AG04449 (cell line): ENCODE measurements at regions not wholly inside any gene's neighbourhood (a gene's known extent, or its start where the extent isn't known, plus 50 kb on each side); places are given as distances from the start of the nearest gene placed in this dataset.

ENCODE experiments used
- CTCF ChIA-PET: fragments of 350-600 bp; formaldehyde crosslinking; extraction: SDS; loops from one replicate; lab custom pipeline; 2021; ENCODE audit warnings: antibody characterized with exemption; lab: Yijun Ruan, JAX
- POLR2A ChIA-PET: fragments of 400-600, 350-600 bp; formaldehyde crosslinking; extraction: SDS; loops from one replicate; lab custom pipeline; 2020; ENCODE audit warnings: antibody characterized with exemption, inconsistent platforms; lab: Yijun Ruan, JAX
- DNase-seq: peaks from one replicate; pipeline ENCODE4 v3.0.0-alpha.2; 2010; ENCODE audit warnings: low read depth, low spot score
- H3K4me3 ChIP-seq: 2 replicates; pipeline ENCODE4 v1.5.1; 2011; ENCODE audit warnings: low read depth, mild to moderate bottlenecking, control low read depth, low read length
- TF ChIP-seq, protein P1 (sequence below): IDR thresholded peaks from one replicate; pipeline ENCODE4 v1.5.1; 2011; ENCODE audit warnings: mild to moderate bottlenecking, moderate library complexity, low read length, control low read depth, inconsistent platforms; ENCODE audit not compliant: insufficient read depth; ENCODE audit errors: missing control alignments

DNA sequence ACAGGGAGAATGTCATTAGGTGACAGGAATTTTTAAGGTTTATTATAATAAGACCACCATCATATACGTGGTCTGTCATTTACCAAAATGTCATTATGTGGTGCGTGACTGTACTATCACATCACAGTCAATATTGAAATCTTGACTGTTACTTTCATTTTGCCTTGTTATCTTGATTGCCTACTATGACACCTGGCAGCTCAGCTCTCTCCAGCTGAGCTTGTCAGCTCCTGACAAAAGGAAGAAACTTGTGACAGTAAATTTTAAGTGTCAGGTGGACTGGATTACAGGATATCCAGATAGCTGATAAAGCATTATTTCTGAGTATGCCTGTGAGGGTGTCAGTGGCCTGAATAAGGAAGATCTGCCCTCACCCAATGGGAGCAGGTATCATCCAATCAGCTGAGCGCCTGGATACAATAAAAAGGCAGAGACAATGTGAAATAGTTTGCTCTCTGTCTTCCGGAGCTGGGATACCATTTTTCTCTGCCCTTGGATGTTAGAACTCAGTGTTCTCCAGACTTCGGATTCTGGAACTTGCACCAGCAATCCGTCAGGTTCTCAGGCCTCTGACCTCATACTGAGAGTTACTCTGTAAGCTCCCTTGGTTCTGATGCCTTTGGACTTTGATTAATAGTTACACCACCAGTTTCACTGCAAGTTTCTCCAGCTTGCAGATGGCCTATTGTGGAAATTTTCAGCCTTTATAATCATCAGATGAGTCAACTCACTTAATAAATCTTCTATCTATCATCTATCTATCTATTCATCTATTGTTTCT lies 1454.7 kb upstream of the IGFBP7 start:
- ChIA-PET CTCF (no interaction called here), POLR2A (no interaction called here)
- H3K4me3 ChIP-seq, result no peak overlapping the region
- TF ChIP-seq, protein P1, sequence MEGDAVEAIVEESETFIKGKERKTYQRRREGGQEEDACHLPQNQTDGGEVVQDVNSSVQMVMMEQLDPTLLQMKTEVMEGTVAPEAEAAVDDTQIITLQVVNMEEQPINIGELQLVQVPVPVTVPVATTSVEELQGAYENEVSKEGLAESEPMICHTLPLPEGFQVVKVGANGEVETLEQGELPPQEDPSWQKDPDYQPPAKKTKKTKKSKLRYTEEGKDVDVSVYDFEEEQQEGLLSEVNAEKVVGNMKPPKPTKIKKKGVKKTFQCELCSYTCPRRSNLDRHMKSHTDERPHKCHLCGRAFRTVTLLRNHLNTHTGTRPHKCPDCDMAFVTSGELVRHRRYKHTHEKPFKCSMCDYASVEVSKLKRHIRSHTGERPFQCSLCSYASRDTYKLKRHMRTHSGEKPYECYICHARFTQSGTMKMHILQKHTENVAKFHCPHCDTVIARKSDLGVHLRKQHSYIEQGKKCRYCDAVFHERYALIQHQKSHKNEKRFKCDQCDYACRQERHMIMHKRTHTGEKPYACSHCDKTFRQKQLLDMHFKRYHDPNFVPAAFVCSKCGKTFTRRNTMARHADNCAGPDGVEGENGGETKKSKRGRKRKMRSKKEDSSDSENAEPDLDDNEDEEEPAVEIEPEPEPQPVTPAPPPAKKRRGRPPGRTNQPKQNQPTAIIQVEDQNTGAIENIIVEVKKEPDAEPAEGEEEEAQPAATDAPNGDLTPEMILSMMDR, result no peak
- DNase-seq, result no peak

DNA sequence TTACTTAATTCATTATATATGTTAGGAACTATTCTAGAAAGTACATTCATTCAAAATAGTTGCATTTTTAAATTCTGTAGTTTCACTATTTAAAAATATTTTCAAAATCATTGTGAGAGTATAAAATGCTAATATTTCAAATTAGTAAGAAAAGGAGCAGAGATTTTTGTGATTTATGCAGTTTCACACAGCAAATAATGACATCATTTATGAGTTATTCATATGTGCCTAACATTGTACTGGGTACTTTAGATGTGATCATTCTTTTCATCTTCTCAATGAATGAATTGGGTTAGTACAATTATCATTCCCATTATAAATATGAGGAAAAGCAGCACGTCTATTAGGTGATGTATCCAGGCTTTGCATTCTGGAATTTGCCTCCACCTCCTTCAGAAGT lies 1451.0 kb upstream of the IGFBP7 start:
- POLR2A ChIA-PET, result no interaction called here
- CTCF ChIA-PET, result no interaction called here
- no peak for DNase-seq
- TF ChIP-seq, protein P1, result no peak
- H3K4me3 ChIP-seq, result no peak overlapping the region

DNA sequence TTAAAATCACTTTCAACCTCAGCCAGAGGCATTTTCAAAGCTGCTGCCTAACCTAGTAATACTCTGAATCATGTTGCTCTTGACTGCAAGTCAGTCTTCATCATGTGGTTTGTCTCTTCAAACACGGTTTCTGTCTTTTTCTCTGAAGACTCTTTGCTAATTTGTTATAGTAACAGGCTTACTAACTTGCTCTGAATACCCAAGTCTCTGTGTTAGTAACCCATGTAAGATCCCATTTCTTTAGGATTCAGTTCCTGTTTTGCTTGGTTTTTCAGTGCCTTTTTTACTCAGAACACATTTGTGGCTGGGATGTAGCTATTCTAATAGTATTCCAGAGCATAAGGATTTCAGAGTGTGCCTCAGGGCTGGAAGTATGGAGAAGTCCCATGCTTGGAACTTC lies 1450.6 kb upstream of the IGFBP7 start:
- no peak overlapping the region for H3K4me3 ChIP-seq
- ChIA-PET CTCF (no interaction called here), POLR2A (no interaction called here)
- DNase-seq, result no peak
- TF ChIP-seq, protein P1, result no peak

DNA sequence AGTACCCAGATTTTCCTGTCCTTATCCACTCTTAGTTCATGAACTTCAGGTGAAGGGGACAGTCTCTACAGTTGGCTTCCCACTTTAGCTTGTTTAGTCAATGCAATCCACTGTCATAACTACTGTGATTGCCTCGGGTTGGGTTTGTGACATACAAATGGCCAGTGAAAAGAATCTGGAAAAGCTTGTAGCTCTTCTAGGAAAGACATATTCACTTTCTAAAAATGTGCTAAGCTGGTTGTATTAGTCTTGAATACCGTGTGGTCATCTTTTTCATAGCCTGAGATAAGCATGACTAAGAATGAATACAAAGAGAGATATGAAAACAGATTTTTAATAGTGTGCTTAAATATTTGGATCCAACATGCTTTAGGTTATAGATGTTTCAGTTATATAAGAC lies 1443.5 kb upstream of the IGFBP7 start:
- POLR2A ChIA-PET, result no interaction called here
- CTCF ChIA-PET, result no interaction called here
- DNase-seq, result no peak
- H3K4me3 ChIP-seq, result no peak overlapping the region
- TF ChIP-seq, protein P1, result no peak

DNA sequence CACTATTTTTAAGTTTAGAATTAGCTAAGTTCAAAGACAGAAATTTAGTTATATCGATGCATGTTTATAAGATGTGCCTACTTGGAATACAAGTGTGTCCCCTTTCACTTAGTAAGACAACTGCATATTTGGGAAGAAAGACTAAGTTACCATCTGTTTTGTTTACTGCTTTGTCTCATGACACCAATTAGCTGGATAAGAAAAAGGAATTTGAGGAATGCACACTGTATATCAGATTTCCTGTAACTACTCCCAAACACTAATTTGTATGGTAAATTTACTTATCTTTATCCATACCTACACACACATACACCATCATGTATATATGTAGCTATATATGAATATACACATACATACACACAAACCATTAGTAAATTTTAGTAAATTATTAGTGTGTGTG lies 1442.8 kb upstream of the IGFBP7 start:
- DNase-seq, result no peak
- ChIA-PET POLR2A (no interaction called here), CTCF (no interaction called here)
- TF ChIP-seq, protein P1, result no peak
- H3K4me3 ChIP-seq, result no peak overlapping the region

DNA sequence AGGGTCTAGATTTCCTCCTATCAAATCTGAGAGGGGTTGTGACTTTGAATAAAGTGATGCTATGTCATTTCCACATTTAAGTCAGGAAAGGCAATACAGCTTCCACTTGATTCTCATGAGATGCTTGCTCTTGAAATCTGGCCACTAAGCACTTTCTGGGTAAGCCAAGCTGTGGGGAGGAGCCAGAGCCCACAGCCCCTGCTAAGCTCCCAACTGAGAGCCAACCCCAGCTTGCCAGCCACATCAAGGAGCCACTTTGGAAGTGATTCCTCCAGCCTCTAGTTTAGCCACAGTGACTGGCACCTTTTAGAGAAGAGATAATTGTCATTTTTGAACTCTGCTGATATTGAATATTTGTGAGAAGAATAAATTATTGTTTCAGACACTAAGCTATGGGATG lies 1441.5 kb upstream of the IGFBP7 start:
- POLR2A ChIA-PET, result no interaction called here
- H3K4me3 ChIP-seq, result no peak overlapping the region
- CTCF ChIA-PET, result no interaction called here
- TF ChIP-seq, protein P1, result no peak
- DNase-seq, result no peak
